Activated CD4-positive, alpha-beta T cell treated with anti-CD3 and anti-CD28 coated beads, Interleukin-2, amount 10 ng/mL, durations not matched to agents 24 days and 14 days (primary cell): ENCODE measurements at regions not wholly inside any gene's neighbourhood (a gene's known extent, or its start where the extent isn't known, plus 50 kb on each side); places are given as distances from the start of the nearest gene placed in this dataset.
"Not testable (repeated sequence)": the region's sequence is repeated elsewhere in the genome, so short reads cannot be mapped to it uniquely, and the experiment has no call there.

ENCODE experiments used
- DNase-seq: peaks from one replicate; pipeline ENCODE4 v3.0.0; 2022
- H3K27ac Mint-ChIP-seq: one replicate; pipeline ENCODE4 v1.8.0; 2022; ENCODE audit warnings: mild to moderate bottlenecking, mixed read lengths
- H3K27me3 Mint-ChIP-seq: one replicate; pipeline ENCODE4 v1.8.0; 2022; ENCODE audit warnings: mixed read lengths
- H3K36me3 Mint-ChIP-seq: one replicate; pipeline ENCODE4 v1.8.0; 2022; ENCODE audit warnings: low read depth, mild to moderate bottlenecking, mixed read lengths
- H3K4me1 Mint-ChIP-seq: one replicate; pipeline ENCODE4 v1.8.0; 2021; ENCODE audit warnings: mixed read lengths
- H3K4me3 Mint-ChIP-seq: one replicate; pipeline ENCODE4 v1.8.0; 2022; ENCODE audit warnings: mild to moderate bottlenecking, moderate library complexity, mixed read lengths
- H3K9me3 Mint-ChIP-seq: one replicate; pipeline ENCODE4 v1.8.0; 2021; ENCODE audit warnings: mixed read lengths
- intact Hi-C: fragments of 100-400 bp; cut with micrococcal nuclease; formaldehyde crosslinking; loops from one replicate; pipeline ENCODE4 v1.15.1; 2023

- no peaks in the 10 kb centered on the region for H3K36me3 Mint-ChIP-seq
- no peaks in the 10 kb centered on the region for H3K4me1 Mint-ChIP-seq
- no peak overlapping the region for H3K27ac Mint-ChIP-seq
- no peak for DNase-seq
- no peak overlapping the region for H3K4me3 Mint-ChIP-seq
- intact Hi-C loops = no loop called here
- no peaks in the 10 kb centered on the region for H3K9me3 Mint-ChIP-seq
- H3K27me3 Mint-ChIP-seq = no peaks in the 10 kb centered on the region
These were observed 72.8 kb upstream of the PCDH8 start for GRCh38 chr13:52921194-52921593.

- no peaks in the 10 kb centered on the region for H3K27me3 Mint-ChIP-seq
- intact Hi-C loops = no loop called here
- no peaks in the 10 kb centered on the region for H3K9me3 Mint-ChIP-seq
- H3K27ac Mint-ChIP-seq = no peak overlapping the region
- no peak for DNase-seq
- no peak overlapping the region for H3K4me3 Mint-ChIP-seq
- H3K36me3 Mint-ChIP-seq = no peaks in the 10 kb centered on the region
- no peaks in the 10 kb centered on the region for H3K4me1 Mint-ChIP-seq
These were observed 68.1 kb upstream of the PCDH8 start for GRCh38 chr13:52916486-52916990.

- Mint-ChIP-seq H3K27me3 (peaks cover 9% of the 10 kb centered on the region), H3K4me1 (no peaks in the 10 kb centered on the region), H3K9me3 (no peaks in the 10 kb centered on the region), H3K4me3 (no peak overlapping the region), H3K36me3 (no peaks in the 10 kb centered on the region), H3K27ac (no peak overlapping the region)
- DNase-seq = no peak
- intact Hi-C loops = no loop called here
These were observed 62.9 kb upstream of the PCDH8 start for GRCh38 chr13:52911340-52911739.

GRCh38 chr13:52910318-52910717, 61.9 kb upstream of the PCDH8 start:
- H3K9me3 Mint-ChIP-seq, H3K4me1 Mint-ChIP-seq, intact Hi-C loops, H3K36me3 Mint-ChIP-seq, H3K27ac Mint-ChIP-seq, DNase-seq, H3K4me3 Mint-ChIP-seq: not testable (repeated sequence)
- H3K27me3 Mint-ChIP-seq = peaks cover 15% of the 10 kb centered on the region

- Mint-ChIP-seq H3K4me1 (no peaks in the 10 kb centered on the region), H3K27me3 (peaks cover 15% of the 10 kb centered on the region), H3K27ac (no peak overlapping the region), H3K9me3 (no peaks in the 10 kb centered on the region), H3K4me3 (no peak overlapping the region), H3K36me3 (no peaks in the 10 kb centered on the region)
- intact Hi-C loops = no loop called here
- no peak for DNase-seq
These were observed 57.9 kb upstream of the PCDH8 start for GRCh38 chr13:52906122-52906903.

- no peak overlapping the region for H3K27ac Mint-ChIP-seq
- intact Hi-C loops = no loop called here
- no peak overlapping the region for H3K4me3 Mint-ChIP-seq
- H3K4me1 Mint-ChIP-seq = no peaks in the 10 kb centered on the region
- no peaks in the 10 kb centered on the region for H3K9me3 Mint-ChIP-seq
- H3K36me3 Mint-ChIP-seq = no peaks in the 10 kb centered on the region
- peaks cover 14% of the 10 kb centered on the region for H3K27me3 Mint-ChIP-seq
- no peak for DNase-seq
These were observed 57.3 kb upstream of the PCDH8 start for GRCh38 chr13:52905701-52906100.

- DNase-seq = no peak
- Mint-ChIP-seq H3K36me3 (no peaks in the 10 kb centered on the region), H3K4me1 (no peaks in the 10 kb centered on the region), H3K9me3 (no peaks in the 10 kb centered on the region), H3K4me3 (no peak overlapping the region), H3K27ac (no peak overlapping the region), H3K27me3 (peaks cover 9% of the 10 kb centered on the region)
- intact Hi-C loops = no loop called here
These were observed 54.9 kb upstream of the PCDH8 start for GRCh38 chr13:52903320-52903719.

GRCh38 chr13:52899206-52899605, 50.8 kb upstream of the PCDH8 start:
- intact Hi-C loops = no loop called here
- Mint-ChIP-seq H3K9me3 (no peaks in the 10 kb centered on the region), H3K27me3 (no peaks in the 10 kb centered on the region), H3K4me1 (no peaks in the 10 kb centered on the region), H3K36me3 (no peaks in the 10 kb centered on the region), H3K27ac (no peak overlapping the region), H3K4me3 (no peak overlapping the region)
- DNase-seq = no peak
